Glomerular endothelial cell (primary cell): ENCODE measurements at regions not wholly inside any gene's neighbourhood (a gene's known extent, or its start where the extent isn't known, plus 50 kb on each side); places are given as distances from the start of the nearest gene placed in this dataset.

Experiments
- DNase-seq: peaks from one replicate; pipeline ENCODE4 v3.0.0-alpha.2; 2011; ENCODE audit warnings: low read depth, low spot score; ENCODE audit errors: extremely low read depth

DNA sequence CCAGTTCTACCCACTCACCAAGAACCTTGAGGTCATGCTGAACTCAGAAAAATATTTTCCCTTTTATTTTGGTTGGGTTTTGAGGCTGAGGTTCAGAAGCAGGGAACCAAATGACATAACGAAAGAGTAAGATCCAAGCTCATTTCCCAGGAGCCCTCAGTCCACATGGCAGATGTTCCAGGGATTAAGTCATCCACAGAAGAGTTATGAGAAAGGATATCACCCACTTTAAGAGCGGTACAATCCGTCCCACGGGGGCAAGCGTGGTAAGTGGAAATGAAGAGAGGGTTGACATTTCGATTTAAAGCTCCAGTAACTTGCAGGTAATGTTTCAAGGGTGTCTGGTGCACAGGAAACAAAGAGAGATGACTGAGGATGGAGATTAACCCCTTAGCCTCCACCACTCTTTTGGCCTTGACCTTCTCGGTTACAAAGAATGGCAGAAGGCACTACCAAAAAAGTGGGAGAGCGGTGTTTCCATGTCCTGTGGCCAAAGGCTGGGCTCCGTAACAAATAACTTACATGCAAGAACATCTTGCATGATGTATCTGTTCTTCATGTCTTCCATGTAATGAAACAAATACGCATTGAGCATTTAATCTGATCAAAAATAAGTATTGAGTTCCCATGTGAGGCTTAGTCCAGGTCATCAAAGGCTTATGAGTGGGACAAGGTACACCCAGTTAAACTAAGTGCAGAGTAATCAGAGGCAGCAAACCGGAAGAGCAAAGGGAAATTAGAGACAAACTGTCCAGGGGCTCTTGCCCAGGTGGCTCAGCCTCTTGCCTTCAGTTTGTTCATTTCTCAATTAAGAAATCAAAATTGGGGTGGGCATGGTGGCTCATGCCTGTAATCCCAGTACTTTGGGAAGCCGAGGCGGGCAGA lies 241.4 kb downstream of the TOMM20 start:
- no peak for DNase-seq

DNA sequence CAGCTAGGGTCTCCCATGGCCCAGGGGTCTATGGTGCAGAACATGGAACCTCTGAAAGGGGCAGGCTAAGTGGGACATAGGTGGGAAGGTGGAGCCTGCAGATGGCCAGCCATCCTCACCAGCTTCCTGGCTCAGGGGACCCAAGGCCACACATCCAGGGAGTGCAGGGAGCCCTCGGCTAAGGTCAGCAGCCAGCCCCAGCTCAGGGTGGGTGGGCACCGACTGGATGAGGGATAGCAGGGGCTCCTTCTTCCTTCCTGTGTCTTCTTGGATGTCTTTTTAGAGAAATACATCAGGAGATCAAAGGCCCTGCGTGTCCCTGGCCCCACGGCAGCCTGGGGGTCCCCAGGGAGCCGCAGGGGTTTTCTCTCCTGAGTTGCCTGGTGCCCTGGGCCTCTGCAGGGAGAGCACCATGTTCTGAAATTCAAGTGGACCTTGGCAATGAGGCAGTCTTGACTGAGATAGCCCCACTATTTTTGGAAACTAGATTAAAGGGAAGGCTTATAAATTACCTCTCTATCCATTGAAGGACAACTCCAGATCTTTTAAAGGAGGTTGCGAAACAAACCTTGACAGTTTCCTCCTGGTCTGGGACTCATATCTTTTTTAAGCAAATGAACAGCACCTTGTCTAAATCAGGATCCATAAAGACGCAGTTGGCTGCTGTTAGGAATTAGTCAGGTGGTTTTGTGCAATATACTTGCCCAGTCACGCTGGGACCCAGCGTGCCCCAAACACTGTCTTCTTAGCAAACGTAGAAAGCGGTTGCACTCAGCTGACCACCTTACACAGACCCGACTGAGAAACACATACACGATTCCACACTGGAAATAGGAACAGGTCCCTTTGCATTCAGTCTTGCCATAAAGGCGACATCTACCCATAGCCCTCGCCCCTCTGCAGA lies 242.3 kb downstream of the TOMM20 start:
- no peak for DNase-seq

DNA sequence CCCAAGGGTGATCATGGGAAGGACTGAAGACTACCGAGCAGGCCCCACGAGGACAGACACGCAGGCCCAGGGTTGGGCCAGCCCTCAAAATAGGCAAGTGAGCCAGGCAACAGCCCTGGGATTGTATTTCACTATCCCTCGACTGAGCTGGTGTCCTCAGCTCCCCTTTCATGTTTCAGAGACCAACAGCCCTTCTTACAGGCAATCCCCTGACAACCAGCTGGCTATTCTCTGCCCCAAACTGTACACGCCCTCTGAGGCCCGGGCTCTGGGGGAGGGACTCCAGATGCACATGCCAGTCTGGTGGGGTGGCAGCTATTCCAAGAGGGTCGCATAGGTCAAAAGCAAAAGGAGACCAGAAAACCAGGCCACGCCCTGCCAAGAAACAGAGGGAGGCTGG lies 243.0 kb downstream of the TOMM20 start:
- no peak for DNase-seq

DNA sequence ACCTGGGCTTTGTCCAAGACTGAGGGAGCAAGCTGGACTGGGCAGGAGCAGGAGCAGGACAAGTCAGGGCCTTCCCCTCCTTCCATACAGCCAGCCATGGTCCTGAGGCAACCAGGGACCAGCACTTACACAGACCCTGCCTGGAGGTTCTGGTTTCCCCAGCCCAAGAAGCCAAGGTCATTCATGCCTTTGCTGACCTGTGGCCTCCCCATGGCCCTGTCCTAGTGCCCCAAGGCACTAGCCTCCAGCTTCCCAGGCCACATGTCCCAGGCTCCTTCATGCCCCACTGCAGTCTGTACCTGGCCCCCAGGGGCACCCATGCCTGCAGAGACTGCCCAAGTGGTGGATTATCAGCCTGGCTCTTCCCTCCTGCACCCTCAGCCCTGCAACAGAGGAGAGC lies 243.9 kb downstream of the TOMM20 start:
- DNase-seq: no peak

DNA sequence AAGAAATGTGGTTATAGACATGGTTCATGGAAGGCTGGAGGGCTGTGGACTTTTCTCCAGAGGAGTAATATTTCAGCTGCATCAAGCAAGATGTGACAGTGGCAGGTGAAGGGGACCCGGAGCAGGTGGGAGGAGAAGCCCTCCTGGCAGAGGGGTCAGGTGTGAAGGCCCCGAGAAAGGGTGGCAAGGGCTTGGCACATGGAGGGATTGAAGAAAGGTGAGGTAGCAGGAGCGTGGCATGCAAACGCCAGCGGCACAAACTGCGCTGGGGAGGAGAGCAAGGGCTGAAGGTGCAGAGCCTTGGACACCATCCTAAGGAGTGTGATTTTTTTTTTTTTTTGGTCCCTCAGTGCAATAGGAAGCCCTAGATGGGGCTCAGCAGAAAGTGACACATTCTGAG lies 244.6 kb downstream of the TOMM20 start:
- no peak for DNase-seq

DNA sequence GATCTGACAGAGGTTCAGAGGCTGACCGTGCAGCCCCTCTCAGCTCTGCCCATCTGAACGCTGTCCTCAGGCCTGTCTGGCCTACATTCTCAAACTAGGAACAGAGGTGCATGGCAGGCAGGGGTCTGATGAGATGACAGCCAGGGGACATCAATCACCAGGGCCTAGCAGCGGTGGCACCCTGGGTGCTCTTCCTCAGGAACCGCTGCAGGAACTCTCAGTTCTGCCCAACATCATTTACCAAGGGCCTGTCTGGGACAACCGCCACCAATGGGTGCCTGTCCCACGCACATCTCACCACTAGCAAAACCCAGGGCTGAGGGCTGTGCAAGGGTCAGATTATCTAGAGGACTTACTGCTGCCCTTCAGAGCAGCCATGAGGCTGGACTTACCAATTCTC lies 245.7 kb downstream of the TOMM20 start:
- no peak for DNase-seq

DNA sequence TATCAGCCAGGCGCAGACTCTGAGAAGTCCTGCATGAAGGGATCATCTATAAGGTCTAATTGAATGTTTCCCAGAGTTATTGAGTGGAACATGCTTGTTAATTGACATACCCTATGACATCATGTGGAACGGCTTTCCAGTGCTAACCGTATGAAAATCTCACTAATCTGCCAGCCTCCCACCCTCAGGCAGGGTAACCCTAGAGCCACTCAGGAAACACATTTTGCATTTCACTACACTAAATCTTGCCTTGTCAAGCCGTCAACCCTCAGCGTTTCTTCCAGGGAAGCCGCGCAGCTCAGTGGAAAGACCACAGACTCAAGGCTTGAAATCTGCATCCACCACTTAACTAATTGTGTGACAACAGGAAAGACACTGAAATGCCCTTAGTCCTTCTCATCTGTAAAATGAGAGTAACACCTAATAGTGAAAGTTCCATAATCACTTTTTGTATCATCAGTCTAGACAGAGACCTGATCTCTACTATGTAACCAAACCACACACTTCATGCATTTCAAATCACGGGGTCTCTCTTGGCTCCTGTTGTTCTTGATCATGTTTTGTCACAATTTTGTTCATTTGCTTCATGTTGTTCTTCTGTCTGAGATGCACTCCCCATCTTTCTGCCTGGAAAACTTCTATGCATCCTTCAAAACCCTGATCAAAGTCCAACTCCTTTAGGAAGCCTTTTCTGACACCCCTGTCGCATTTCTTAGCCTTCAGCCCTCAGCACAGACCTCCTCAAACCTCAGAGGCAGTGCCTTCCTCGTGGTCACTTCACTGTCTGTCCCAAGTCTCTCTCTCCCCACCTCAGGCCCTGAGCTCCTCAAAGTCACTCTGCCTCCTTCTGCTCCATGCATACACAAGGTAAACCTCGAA lies 246.5 kb downstream of the TOMM20 start:
- no peak for DNase-seq

DNA sequence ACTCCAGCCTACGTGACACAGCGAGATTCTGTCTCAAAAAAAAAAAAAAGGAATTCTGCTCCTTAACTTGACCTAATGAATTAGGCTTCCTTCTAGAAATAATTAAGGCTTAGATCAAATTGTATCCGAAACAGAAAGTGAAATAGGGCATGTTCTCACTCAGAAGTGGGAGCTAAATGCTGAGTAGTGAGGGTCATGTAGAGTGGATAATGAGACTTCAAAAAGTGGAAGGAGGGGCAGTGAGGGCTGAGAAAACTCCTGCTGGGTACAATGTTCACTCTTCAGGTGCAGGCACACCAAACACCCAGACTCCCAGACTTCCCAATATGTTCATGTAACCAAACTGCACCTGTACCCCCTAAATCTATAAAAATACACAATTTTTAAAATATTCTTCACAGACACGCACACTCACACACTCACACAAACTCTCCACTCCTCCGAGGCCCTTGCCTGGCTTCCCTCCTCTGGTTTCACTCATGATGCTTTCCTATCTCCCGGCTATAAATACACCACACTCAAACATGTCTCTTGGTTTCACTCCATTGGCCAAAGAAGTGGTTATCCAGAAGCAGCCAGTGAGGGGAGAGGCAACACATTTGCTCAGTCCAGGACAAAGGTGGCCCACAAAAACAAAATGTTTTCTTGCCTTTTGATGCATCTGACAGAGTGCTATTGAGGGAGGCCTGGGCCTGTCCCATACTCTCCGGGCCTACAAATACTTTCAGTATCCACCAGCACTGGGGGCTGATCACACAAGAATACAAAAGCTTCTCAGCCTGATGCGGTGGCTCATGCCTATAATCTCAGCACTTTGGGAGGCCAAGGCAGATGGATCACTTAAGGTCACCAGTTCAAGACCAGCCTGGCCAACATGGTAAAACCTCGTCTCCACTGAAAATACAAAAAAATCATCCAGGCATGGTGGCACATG lies 249.2 kb downstream of the TOMM20 start:
- no peak for DNase-seq

DNA sequence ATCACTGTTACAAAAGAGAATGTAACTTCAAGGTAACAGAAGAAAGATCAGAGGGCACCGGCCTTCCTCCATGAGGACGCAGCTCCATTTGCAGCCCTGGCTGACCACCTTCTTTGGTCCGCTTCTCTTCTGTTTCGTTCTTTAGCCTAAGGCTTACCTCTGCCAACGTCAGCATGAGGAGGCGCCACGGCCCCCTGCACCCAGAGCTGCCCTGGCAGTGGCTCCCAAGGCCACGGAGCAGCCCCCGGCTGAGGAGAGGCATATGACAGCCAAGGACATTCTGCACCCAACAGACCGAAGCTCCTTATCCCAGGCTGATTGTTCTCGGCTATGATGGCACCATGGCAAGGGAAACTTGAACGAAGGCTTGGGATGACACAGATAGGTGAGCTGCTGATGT lies 250.3 kb downstream of the TOMM20 start:
- no peak for DNase-seq

DNA sequence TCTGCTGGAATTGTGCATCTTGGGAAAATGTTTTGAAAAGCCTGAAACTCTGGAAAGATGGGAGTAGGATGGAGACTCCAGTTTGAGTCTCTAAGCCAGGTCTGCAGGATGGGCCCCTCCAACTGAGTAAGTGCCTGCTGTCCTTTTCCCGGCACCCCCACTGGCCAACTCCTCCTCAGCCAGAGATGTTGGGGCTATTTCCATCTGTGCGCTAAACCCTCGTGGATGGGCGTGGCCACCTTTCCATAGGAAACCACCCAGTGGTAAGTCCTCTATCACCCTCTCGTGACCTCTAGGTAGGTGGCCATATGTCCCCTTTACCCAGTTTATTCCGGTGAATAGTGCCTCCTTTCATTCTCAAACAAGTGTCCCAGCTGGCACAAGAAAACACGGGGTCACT lies 250.9 kb downstream of the TOMM20 start:
- DNase-seq: no peak

DNA sequence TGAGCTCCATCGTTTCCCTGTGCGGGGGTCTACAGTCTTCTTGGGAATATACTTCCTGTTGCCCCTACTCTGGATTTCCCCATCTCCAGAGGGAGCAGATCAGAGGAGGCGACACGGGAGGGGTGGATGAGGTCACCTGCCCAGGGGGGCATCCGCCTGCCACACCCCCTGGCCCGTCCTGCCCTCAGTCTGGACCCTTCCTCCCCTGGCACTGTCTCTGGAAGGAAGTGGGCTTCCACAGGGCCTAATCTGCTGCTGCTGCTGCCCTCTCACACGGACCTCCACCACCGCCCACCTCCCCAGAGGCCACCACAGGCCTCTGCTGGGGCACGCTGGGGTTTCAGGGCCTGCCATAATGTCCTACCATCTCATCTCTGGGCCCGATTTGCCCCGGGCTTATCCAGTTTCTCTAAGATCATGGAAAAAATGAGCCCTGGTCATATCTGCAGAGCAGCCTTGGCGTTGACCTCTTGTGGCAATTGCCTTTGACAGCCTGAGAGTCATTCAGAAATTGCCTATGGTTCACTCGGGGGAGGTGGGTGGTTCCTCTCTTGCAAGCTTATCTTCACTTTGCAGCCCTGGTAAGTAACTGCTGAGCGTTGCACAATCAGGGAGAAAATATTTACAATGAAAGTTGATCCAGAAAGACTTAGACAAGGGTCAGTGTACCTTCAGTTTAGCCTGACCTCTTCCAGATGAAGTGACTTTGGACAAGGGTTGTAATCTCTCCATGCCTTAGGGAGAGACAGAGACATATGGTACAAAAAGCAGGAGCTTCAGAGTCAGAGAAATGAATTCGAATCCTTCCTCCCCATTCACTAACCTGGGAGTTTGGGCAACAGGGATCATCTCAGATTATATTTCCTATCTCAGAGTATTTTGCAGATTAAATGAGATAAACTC lies 252.4 kb downstream of the TOMM20 start:
- no peak for DNase-seq

DNA sequence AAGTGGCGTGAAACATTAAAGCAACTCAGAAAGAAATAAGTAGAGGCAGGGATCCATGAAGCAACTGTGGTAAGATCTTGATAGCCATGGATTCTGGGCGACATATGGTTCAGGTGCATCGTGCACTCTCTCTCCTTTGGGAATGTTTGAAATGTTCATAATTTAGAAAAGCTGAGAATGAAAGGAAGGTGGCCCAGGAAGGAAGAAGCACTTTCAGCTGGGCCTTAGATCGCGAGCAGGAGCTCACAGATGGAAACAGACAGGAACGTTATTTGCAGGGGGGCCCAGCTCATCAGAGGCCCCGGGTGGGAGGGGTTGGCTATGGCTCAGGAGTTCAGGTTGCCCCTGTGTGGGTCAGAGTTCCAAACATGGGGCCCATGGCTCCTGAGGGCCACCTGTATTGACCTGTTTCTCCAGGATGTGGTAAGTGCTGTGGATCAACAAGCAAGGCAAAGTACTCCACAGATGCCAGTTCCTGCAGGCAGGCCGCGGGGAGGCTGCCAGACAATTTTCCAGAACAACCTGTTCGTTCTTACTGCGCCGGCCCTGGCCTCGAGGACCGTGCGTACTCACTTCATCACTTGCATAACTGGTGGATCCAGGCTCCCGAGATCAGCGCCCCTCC lies 253.2 kb downstream of the TOMM20 start:
- no peak for DNase-seq

DNA sequence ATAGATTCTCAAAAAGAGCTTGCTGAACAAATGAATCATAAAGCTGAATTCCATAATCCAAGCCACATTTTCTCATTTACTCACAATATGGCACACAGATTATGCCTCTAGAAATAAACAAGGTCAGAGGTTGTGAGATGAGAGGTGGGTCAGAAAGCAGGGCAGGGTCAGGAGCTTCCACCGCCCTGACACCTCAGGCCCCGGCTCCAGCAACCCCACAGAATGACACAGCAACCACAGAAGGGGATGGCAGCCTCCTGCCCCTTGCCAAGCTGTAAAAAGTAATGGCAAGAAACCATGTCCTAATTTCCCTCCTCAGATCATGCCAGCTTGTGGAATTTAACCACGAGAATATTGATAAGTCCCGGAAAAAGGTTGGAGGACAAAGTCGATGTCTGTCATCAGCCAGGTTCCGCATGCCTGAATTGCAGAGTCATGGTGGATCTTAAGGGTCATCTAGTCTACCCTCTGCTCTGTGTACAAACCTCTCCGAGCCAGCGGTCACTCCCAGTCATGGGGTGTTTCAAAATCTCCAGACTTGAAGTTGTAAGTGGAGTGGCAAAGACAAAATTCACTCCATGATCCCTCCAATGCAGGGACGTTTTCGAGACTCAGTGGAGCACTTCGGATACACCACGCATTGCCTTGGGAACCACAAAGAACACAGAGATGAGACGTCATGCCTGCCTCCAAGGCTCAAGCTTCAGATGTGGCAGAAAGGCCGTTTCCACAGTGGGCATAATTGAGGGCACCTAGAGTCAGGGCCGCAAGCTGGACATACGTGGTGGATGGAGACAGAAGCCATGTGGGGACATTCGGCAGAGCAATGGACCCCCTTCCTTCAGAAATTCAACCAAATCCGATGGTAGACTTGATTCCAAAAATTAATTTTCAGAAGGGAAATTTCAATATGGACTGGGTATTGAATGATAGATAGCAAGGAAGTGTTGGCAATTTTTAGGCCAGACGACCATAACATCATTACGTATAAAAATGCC lies 254.0 kb downstream of the TOMM20 start:
- no peak for DNase-seq

DNA sequence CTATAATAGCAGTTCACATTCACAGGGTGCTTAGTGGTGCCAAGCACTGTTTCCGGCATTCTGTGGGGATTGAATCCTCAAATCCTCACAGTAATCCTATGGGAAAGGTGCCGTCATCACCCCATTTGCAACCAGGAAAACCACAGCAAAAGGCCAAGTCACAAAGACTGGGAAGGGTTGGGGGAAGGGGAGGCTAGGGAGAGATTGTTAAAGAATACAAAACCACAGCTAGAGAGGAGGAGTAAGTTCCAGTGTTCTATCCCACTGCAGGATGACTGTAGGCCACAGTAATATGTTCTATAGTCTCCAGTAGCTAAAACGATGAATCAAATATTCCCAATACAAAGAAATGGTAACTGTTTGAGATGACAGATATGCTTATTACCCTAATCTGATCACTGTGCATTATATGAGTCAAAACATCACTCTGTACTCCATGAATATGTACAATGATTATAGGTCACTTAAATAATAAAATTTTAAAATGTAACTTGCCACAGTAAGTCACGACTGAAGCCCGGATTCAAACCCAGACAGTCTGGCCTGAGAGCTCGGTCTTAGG lies 256.8 kb downstream of the TOMM20 start:
- no peak for DNase-seq

DNA sequence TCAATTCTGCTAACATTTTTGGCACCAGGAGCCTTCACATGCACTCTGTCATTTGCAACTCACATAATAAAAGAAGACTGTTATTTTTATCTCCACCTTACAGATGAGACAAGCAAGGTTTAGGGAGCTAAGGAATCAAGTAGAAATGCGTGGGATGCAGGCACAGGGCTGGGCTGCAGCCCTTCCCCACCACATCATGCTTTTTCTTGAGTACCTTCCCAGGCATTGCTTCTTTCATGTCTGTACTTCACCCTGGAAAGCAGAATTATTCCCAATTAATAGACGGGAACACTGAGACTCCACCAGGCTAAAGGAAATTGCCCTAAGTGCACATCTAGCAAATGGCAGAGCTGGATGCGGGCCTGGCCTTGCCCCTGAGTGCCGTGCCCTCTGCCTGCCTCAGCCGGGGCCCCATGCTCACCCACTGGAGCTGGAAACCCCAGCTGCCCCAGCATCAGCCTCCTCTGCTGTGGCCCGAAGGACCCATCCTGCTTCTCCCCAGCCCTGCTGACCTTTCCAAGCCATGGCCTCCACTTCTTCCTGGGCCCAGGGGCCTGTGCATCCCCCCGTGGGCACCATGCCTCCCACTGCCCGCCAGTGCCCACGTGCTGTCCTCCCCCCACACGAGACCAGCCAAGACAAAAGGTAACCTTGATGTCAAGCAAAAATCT lies 257.5 kb downstream of the TOMM20 start:
- no peak for DNase-seq
